ENCODE measurements at regions not wholly inside any gene's neighbourhood (a gene's known extent, or its start where the extent isn't known, plus 50 kb on each side); places are given as distances from the start of the nearest gene placed in this dataset.

DNA sequence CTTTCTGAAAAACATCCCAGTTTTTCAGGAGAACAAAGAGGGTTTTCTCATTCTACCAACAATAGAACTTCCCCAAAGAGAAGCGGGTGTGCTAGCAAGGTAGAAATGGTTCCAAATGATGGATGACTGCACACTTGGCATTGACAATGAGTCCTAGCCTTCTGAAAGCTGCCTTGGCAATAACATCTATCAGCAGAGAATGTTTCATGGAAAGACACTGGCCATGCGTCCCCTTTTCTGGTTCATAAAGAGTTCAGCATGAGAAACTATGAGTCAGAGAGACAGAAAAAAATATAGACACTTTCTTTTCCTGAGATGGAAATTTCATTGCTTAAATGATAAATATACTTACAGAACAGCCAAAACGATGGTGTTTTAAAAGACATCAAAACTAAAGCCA lies 236.9 kb upstream of the PRKX start:
- TF ChIP-seq ESRRA (IDR thresholded peaks at IDR 0.05; ENCODE audit: low read length) (no peak), POLR2A (IDR thresholded peaks at IDR 0.05; ENCODE audit: low read depth, low read length) (no peak), YY1 (IDR thresholded peaks at IDR 0.05; ENCODE audit: low read depth, low read length) (no peak), ZNF207 (IDR thresholded peaks at IDR 0.05; ENCODE audit: borderline replicate concordance) (no peak), CEBPB (IDR thresholded peaks at IDR 0.05; ENCODE audit: borderline replicate concordance in 1 of 2, low read depth in 2 of 2, low read length in 2 of 2) (no peak)
- TF ChIP-seq, protein P1, sequence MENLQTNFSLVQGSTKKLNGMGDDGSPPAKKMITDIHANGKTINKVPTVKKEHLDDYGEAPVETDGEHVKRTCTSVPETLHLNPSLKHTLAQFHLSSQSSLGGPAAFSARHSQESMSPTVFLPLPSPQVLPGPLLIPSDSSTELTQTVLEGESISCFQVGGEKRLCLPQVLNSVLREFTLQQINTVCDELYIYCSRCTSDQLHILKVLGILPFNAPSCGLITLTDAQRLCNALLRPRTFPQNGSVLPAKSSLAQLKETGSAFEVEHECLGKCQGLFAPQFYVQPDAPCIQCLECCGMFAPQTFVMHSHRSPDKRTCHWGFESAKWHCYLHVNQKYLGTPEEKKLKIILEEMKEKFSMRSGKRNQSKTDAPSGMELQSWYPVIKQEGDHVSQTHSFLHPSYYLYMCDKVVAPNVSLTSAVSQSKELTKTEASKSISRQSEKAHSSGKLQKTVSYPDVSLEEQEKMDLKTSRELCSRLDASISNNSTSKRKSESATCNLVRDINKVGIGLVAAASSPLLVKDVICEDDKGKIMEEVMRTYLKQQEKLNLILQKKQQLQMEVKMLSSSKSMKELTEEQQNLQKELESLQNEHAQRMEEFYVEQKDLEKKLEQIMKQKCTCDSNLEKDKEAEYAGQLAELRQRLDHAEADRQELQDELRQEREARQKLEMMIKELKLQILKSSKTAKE (IDR thresholded peaks at IDR 0.05; ENCODE audit: low read depth, poor library complexity, severe bottlenecking): no peak

Measured in GM12878 (cell line).